HG02884 (cell line): ENCODE measurements at regions not wholly inside any gene's neighbourhood (a gene's known extent, or its start where the extent isn't known, plus 50 kb on each side); places are given as distances from the start of the nearest gene placed in this dataset.
"Not testable (repeated sequence)": the region's sequence is repeated elsewhere in the genome, so short reads cannot be mapped to it uniquely, and the experiment has no call there.

Experiments
- ATAC-seq: cut with Tn5 transposase; IDR thresholded peaks from one replicate; pipeline ENCODE4 v1.9.1; 2021; ENCODE audit warnings: mild to moderate bottlenecking, moderate library complexity; ENCODE audit not compliant: unreplicated experiment

- ATAC-seq = no peak
These were observed 303.9 kb downstream of the SLITRK5 start for GRCh38 chr13:87975035-87975434.

GRCh38 chr13:87976650-87977049 lies 305.5 kb downstream of the SLITRK5 start:
- not testable (repeated sequence) for ATAC-seq

- ATAC-seq = no peak
These were observed 310.2 kb downstream of the SLITRK5 start for GRCh38 chr13:87981416-87981815.

- ATAC-seq = no peak
These were observed 311.2 kb downstream of the SLITRK5 start for GRCh38 chr13:87982400-87982799.

GRCh38 chr13:87986639-87987250 lies 315.6 kb downstream of the SLITRK5 start:
- ATAC-seq = no peak

GRCh38 chr13:87998081-87998480 lies 326.9 kb downstream of the SLITRK5 start:
- no peak for ATAC-seq

GRCh38 chr13:87999240-87999700 lies 328.1 kb downstream of the SLITRK5 start:
- no peak for ATAC-seq

- ATAC-seq = no peak
These were observed 328.6 kb downstream of the SLITRK5 start for GRCh38 chr13:87999788-88000187.

GRCh38 chr13:88000239-88000638 lies 329.1 kb downstream of the SLITRK5 start:
- ATAC-seq = no peak

GRCh38 chr13:88000787-88001186 lies 329.6 kb downstream of the SLITRK5 start:
- ATAC-seq = no peak

GRCh38 chr13:88005188-88005587 lies 334.0 kb downstream of the SLITRK5 start:
- no peak for ATAC-seq

GRCh38 chr13:88014527-88014926 lies 343.4 kb downstream of the SLITRK5 start:
- no peak for ATAC-seq

GRCh38 chr13:88022431-88023208 lies 351.4 kb downstream of the SLITRK5 start:
- no peak for ATAC-seq

- no peak for ATAC-seq
These were observed 355.1 kb downstream of the SLITRK5 start for GRCh38 chr13:88026241-88026640.

- ATAC-seq = no peak
These were observed 360.9 kb downstream of the SLITRK5 start for GRCh38 chr13:88031980-88032559.

GRCh38 chr13:88036205-88036604 lies 365.0 kb downstream of the SLITRK5 start:
- ATAC-seq = not testable (repeated sequence)

- ATAC-seq = no peak
These were observed 371.3 kb downstream of the SLITRK5 start for GRCh38 chr13:88042489-88042888.

- ATAC-seq = no peak
These were observed 380.7 kb downstream of the SLITRK5 start for GRCh38 chr13:88051746-88052482.

- no peak for ATAC-seq
These were observed 392.6 kb downstream of the SLITRK5 start for GRCh38 chr13:88063741-88064140.

- no peak for ATAC-seq
These were observed 395.7 kb downstream of the SLITRK5 start for GRCh38 chr13:88066847-88067246.

- ATAC-seq = no peak
These were observed 397.1 kb downstream of the SLITRK5 start for GRCh38 chr13:88068316-88068715.
